ENCODE measurements at regions not wholly inside any gene's neighbourhood (a gene's known extent, or its start where the extent isn't known, plus 50 kb on each side); places are given as distances from the start of the nearest gene placed in this dataset.
"Not testable (repeated sequence)": the region's sequence is repeated elsewhere in the genome, so short reads cannot be mapped to it uniquely, and the experiment has no call there.

DNA sequence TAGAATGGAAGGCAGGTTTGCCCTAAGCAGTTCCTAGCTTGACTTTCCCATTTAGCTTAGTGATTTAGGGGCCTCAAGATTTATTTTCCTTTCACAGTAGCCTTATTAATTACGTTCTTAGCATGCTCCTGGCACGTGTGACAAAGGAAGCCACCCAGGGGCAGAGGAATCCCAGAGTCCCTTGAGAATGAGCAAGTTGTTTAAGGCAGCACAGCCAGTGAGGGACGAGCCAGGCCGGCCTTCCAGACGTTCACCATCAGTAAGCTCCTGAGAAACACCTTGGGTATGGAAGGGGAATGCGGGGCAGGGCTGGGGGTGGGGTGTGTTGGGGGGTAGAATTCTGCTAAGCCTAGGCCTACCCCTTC lies 76.3 kb downstream of the SOWAHC start:
- no peak for ATAC-seq (ENCODE audit: insufficient read depth, low FRiP score)
- Histone ChIP-seq H3K4me3 (no peak overlapping the region), H3K9ac (ENCODE audit: insufficient read depth in 1 of 2, low read length in 2 of 2) (no peak overlapping the region), H3K27ac (ENCODE audit: low read depth in 1 of 2, low read length in 1 of 2) (peak overlapping the region; percentile 64 to 68), H3K4me1 (ENCODE audit: control insufficient read depth in 5 of 5, insufficient read depth in 5 of 5, low read length in 5 of 5) (peaks cover 11 to 44% (median 25%) of the 10 kb centered on the region in 5 donors), H3K36me3 (ENCODE audit: control insufficient read depth in 4 of 4, insufficient read depth in 4 of 4, low read length in 4 of 4) (no peaks in the 10 kb centered on the region), H3K27me3 (ENCODE audit: control insufficient read depth in 3 of 3, insufficient read depth in 3 of 3, low read length in 2 of 3) (no peaks in the 10 kb centered on the region), H3K9me3 (ENCODE audit: control insufficient read depth in 4 of 4, insufficient read depth in 3 of 4, low read length in 3 of 4) (no peaks in the 10 kb centered on the region)
- WGBS, 2 donors = 47 to 69% methylated on average over 6 of the region's 6 CpGs
- no peak for DNase-seq
- TF ChIP-seq, protein P1, sequence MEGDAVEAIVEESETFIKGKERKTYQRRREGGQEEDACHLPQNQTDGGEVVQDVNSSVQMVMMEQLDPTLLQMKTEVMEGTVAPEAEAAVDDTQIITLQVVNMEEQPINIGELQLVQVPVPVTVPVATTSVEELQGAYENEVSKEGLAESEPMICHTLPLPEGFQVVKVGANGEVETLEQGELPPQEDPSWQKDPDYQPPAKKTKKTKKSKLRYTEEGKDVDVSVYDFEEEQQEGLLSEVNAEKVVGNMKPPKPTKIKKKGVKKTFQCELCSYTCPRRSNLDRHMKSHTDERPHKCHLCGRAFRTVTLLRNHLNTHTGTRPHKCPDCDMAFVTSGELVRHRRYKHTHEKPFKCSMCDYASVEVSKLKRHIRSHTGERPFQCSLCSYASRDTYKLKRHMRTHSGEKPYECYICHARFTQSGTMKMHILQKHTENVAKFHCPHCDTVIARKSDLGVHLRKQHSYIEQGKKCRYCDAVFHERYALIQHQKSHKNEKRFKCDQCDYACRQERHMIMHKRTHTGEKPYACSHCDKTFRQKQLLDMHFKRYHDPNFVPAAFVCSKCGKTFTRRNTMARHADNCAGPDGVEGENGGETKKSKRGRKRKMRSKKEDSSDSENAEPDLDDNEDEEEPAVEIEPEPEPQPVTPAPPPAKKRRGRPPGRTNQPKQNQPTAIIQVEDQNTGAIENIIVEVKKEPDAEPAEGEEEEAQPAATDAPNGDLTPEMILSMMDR (IDR thresholded peaks at IDR 0.05; ENCODE audit: control extremely low read depth, extremely low read depth) = no peak

- H3K4me3 ChIP-seq = no peak overlapping the region
- no peaks in the 10 kb centered on the region for H3K36me3 ChIP-seq (ENCODE audit: control insufficient read depth in 4 of 4, insufficient read depth in 4 of 4, low read length in 4 of 4)
- H3K9me3 ChIP-seq (ENCODE audit: control insufficient read depth in 4 of 4, insufficient read depth in 3 of 4, low read length in 3 of 4) = no peaks in the 10 kb centered on the region
- no peaks in the 10 kb centered on the region for H3K27me3 ChIP-seq (ENCODE audit: control insufficient read depth in 3 of 3, insufficient read depth in 3 of 3, low read length in 2 of 3)
- peak overlapping the region; percentile 68 to 79 for H3K27ac ChIP-seq (ENCODE audit: low read depth in 1 of 2, low read length in 1 of 2)
- TF ChIP-seq, protein P1 (IDR thresholded peaks at IDR 0.05; ENCODE audit: control extremely low read depth, extremely low read depth) = no peak
- DNase-seq (peak in 2 of 3 donors; percentile 65 to 78), ATAC-seq (ENCODE audit: insufficient read depth, low FRiP score) (no peak)
- WGBS, 2 donors = 34 to 72% methylated on average over 7 of the region's 7 CpGs
- no peak overlapping the region for H3K9ac ChIP-seq (ENCODE audit: insufficient read depth in 1 of 2, low read length in 2 of 2)
- peaks cover 11 to 44% (median 25%) of the 10 kb centered on the region in 5 donors for H3K4me1 ChIP-seq (ENCODE audit: control insufficient read depth in 5 of 5, insufficient read depth in 5 of 5, low read length in 5 of 5)
These were observed 76.8 kb downstream of the SOWAHC start for GRCh38 chr2:109690822-109691541.

DNA sequence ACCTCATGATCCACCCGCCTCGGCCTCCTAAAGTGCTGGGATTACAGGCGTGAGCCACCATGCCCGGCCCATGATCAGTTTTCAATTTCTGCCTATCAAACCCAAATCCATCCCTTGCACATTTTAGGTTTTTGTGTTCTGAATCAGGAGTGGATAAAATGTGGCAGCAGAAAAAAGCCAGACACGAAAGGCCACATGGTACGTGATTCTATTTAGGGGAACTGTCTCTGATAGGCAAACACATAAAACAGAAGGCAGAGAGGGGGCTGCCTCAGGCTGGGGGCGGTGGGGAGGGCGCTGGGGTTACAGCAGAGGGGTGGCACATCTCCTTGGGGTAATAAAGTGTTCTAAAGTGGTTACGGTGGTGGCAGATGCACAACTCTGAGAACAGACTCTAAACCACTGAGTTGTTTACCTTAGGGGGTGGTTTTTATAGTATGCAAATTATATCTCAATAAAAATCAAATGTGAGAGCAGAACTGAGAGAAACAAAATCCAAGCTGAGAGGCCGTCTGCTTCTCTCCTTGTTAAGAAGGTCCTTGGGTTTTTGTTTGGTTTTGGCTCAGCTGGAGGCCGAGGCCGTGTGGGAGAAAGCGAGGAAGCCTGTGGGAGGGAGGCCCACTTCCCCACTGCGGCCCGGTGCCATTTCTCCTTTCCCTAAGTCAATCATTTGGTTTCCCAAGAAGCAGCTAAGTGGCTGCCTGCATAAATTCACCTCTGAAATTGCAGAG lies 78.0 kb downstream of the SOWAHC start:
- no peaks in the 10 kb centered on the region for H3K27me3 ChIP-seq (ENCODE audit: control insufficient read depth in 3 of 3, insufficient read depth in 3 of 3, low read length in 2 of 3)
- ATAC-seq (ENCODE audit: insufficient read depth, low FRiP score) (no peak), DNase-seq (peak in 1 of 3 donors; percentile 25)
- H3K4me1 ChIP-seq (ENCODE audit: control insufficient read depth in 5 of 5, insufficient read depth in 5 of 5, low read length in 5 of 5) = peaks cover 11 to 36% (median 25%) of the 10 kb centered on the region in 5 donors
- 64 to 75% methylated on average over 15 of the region's 15 CpGs for whole genome bisulfite sequencing, 2 donors
- TF ChIP-seq, protein P1 (IDR thresholded peaks at IDR 0.05; ENCODE audit: control extremely low read depth, extremely low read depth) = no peak
- H3K4me3 ChIP-seq = no peak overlapping the region
- H3K9me3 ChIP-seq (ENCODE audit: control insufficient read depth in 4 of 4, insufficient read depth in 3 of 4, low read length in 3 of 4) = no peaks in the 10 kb centered on the region
- peak overlapping the region in 1 of 2 donors; percentile 76 for H3K27ac ChIP-seq (ENCODE audit: low read depth in 1 of 2, low read length in 1 of 2)
- H3K36me3 ChIP-seq (ENCODE audit: control insufficient read depth in 4 of 4, insufficient read depth in 4 of 4, low read length in 4 of 4) = no peaks in the 10 kb centered on the region
- no peak overlapping the region for H3K9ac ChIP-seq (ENCODE audit: insufficient read depth in 1 of 2, low read length in 2 of 2)

DNA sequence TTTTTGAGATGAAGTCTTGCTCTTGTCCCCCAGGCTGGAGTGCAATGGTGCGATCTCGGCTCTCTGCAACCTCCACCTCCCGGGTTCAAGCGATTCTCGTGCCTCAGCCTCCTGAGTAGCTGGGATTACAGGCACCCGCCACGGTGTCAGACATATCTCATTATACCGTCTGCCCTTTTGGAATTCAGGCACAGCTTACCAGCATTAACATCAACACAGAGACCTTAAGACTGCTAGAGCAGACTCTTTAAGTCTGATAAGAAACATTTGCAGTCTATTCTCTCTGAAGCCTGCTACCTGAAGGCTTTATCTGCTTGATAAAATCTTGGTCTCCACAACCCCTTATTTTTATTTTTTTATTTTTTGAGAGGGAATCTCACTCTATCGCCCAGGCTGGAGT lies 78.7 kb downstream of the SOWAHC start:
- H3K27ac ChIP-seq (ENCODE audit: low read depth in 1 of 2, low read length in 1 of 2); H3K9ac ChIP-seq (ENCODE audit: insufficient read depth in 1 of 2, low read length in 2 of 2); ATAC-seq (ENCODE audit: insufficient read depth, low FRiP score); H3K9me3 ChIP-seq (ENCODE audit: control insufficient read depth in 4 of 4, insufficient read depth in 3 of 4, low read length in 3 of 4); H3K27me3 ChIP-seq (ENCODE audit: control insufficient read depth in 3 of 3, insufficient read depth in 3 of 3, low read length in 2 of 3); DNase-seq; H3K36me3 ChIP-seq (ENCODE audit: control insufficient read depth in 4 of 4, insufficient read depth in 4 of 4, low read length in 4 of 4); H3K4me3 ChIP-seq: not testable (repeated sequence)
- WGBS, 2 donors = 85 to 88% methylated on average over 9 of the region's 9 CpGs
- peaks cover 11 to 34% (median 25%) of the 10 kb centered on the region in 5 donors for H3K4me1 ChIP-seq (ENCODE audit: control insufficient read depth in 5 of 5, insufficient read depth in 5 of 5, low read length in 5 of 5)

- DNase-seq; ATAC-seq (ENCODE audit: insufficient read depth, low FRiP score); H3K36me3 ChIP-seq (ENCODE audit: control insufficient read depth in 4 of 4, insufficient read depth in 4 of 4, low read length in 4 of 4); H3K27me3 ChIP-seq (ENCODE audit: control insufficient read depth in 3 of 3, insufficient read depth in 3 of 3, low read length in 2 of 3); H3K27ac ChIP-seq (ENCODE audit: low read depth in 1 of 2, low read length in 1 of 2); H3K9ac ChIP-seq (ENCODE audit: insufficient read depth in 1 of 2, low read length in 2 of 2); H3K4me3 ChIP-seq; H3K9me3 ChIP-seq (ENCODE audit: control insufficient read depth in 4 of 4, insufficient read depth in 3 of 4, low read length in 3 of 4): not testable (repeated sequence)
- 83 to 84% methylated on average over 8 of the region's 8 CpGs for WGBS, 2 donors
- H3K4me1 ChIP-seq (ENCODE audit: control insufficient read depth in 5 of 5, insufficient read depth in 5 of 5, low read length in 5 of 5) = peaks cover 11 to 34% (median 25%) of the 10 kb centered on the region in 5 donors
These were observed 79.1 kb downstream of the SOWAHC start for GRCh38 chr2:109693292-109693691.

Data from lung (tissue), 11 donors.